Thyroid gland (tissue), 4 donors: ENCODE measurements at regions not wholly inside any gene's neighbourhood (a gene's known extent, or its start where the extent isn't known, plus 50 kb on each side); places are given as distances from the start of the nearest gene placed in this dataset.

Source experiments
- DNase-seq, 2 donors: peaks; one replicate each; pipeline ENCODE4 v3.0.0-alpha.2; 2019
- H3K27ac ChIP-seq, 3 donors: fragments of 200-600 bp; sonication (generic); 1 replicate in 2 of 3; 2 replicates in 1 of 3; pipeline ENCODE4 v1.5.1; 2016 to 2019; ENCODE audit warnings: mild to moderate bottlenecking in 1 of 3, moderate library complexity in 1 of 3
- H3K27me3 ChIP-seq: fragments of 200-600 bp; sonication (generic); one replicate; pipeline ENCODE4 v1.5.1; 2019
- H3K36me3 ChIP-seq, 2 donors: fragments of 200-600 bp; sonication (generic); one replicate each; pipeline ENCODE4 v1.5.1; 2016 to 2019
- H3K4me1 ChIP-seq, 2 donors: fragments of 200-600 bp; sonication (generic); one replicate each; pipeline ENCODE4 v1.5.1; 2017 to 2019
- H3K4me3 ChIP-seq, 3 donors: fragments of 200-600 bp; sonication (generic); replicated peaks in 1 of 3; 1 replicate in 2 of 3; 2 replicates in 1 of 3; pipeline ENCODE4 v1.5.1; 2016; ENCODE audit warnings: mild to moderate bottlenecking in 1 of 3
- H3K9me3 ChIP-seq: fragments of 200-600 bp; sonication (generic); one replicate; pipeline ENCODE4 v1.5.1; 2017
- POLR2A ChIP-seq, 2 donors: fragments of 450-650 bp; IDR thresholded peaks; one replicate each; pipeline ENCODE4 v1.6.1; 2017; ENCODE audit warnings: antibody characterized with exemption in 2 of 2, mild to moderate bottlenecking in 2 of 2, moderate library complexity in 1 of 2
- WGBS, 2 donors: methylation state at CpG; one replicate each; pipeline ENCODE4 v1.1.5; 2017; 5-methylcytosine and 5-hydroxymethylcytosine counted together
- intact Hi-C: fragments of 100-400 bp; cut with DNase I; formaldehyde crosslinking; loops from one replicate; pipeline ENCODE4 v1.15.1; 2023
- TF ChIP-seq, protein P1 (sequence below), 6 experiments: fragments of 200-600 bp in 3 of 6; fragments of 450-650 bp in 3 of 6; sonication (generic) in 3 of 6; IDR thresholded peaks; one replicate each; pipeline ENCODE4 v1.5.1; 2016 to 2019; ENCODE audit warnings: antibody characterized with exemption in 6 of 6, mild to moderate bottlenecking in 2 of 6, inconsistent platforms in 1 of 6, moderate library complexity in 1 of 6

GRCh38 chr1:234769986-234770795 lies 160.2 kb upstream of the IRF2BP2 start:
- Histone ChIP-seq H3K4me3 (no peak overlapping the region), H3K27ac (no peak overlapping the region), H3K27me3 (no peaks in the 10 kb centered on the region), H3K9me3 (no peaks in the 10 kb centered on the region), H3K36me3 (no peaks in the 10 kb centered on the region), H3K4me1 (peaks cover 0 to 19% of the 10 kb centered on the region in 2 donors)
- 79 to 86% methylated on average over 25 of the region's 25 CpGs for WGBS, 2 donors
- intact Hi-C loops, result no loop called here
- TF ChIP-seq, protein P1, sequence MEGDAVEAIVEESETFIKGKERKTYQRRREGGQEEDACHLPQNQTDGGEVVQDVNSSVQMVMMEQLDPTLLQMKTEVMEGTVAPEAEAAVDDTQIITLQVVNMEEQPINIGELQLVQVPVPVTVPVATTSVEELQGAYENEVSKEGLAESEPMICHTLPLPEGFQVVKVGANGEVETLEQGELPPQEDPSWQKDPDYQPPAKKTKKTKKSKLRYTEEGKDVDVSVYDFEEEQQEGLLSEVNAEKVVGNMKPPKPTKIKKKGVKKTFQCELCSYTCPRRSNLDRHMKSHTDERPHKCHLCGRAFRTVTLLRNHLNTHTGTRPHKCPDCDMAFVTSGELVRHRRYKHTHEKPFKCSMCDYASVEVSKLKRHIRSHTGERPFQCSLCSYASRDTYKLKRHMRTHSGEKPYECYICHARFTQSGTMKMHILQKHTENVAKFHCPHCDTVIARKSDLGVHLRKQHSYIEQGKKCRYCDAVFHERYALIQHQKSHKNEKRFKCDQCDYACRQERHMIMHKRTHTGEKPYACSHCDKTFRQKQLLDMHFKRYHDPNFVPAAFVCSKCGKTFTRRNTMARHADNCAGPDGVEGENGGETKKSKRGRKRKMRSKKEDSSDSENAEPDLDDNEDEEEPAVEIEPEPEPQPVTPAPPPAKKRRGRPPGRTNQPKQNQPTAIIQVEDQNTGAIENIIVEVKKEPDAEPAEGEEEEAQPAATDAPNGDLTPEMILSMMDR (IDR thresholded peaks at IDR 0.05), result no peak
- no peak for TF ChIP-seq POLR2A (IDR thresholded peaks at IDR 0.05)
- no peak for DNase-seq

DNA sequence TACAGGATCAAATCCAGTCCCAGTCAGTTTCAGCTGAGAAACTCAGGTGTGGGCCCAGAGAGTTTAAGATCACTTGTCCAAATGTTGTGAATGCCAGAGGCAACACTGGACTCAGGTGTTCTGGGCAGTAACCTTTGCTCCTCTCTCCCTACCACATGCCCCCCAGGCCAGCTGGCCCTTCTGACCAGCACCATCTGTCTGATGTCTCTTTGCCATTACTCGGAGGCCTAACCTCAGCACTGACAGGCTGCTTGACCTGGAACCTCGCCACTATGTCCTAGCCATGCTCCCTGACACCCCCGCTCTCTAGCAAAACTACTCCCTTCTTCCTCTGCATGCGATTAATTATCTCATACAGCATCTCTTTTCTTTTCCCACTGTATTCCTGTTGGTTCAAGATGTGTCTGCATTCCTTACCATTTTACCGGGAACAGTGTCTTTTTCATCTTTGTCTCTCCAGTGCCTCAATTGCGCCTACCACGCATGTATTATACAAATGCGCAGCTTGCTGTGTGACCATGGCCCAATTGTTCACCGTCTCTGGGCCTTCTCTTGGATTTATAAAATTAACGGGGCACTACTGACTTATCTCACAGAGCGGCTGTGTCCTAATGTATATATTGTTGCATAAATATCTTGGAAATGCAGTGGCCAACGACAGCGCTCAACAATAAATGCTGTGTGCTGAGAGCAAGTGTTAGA lies 159.5 kb upstream of the IRF2BP2 start:
- H3K27ac ChIP-seq, result no peak overlapping the region
- DNase-seq, result no peak
- no peak overlapping the region for H3K4me3 ChIP-seq
- no peaks in the 10 kb centered on the region for H3K27me3 ChIP-seq
- TF ChIP-seq, protein P1 (IDR thresholded peaks at IDR 0.05), result no peak
- no peak for TF ChIP-seq POLR2A (IDR thresholded peaks at IDR 0.05)
- H3K36me3 ChIP-seq, result no peaks in the 10 kb centered on the region
- intact Hi-C loops, result no loop called here
- H3K9me3 ChIP-seq, result no peaks in the 10 kb centered on the region
- H3K4me1 ChIP-seq, result peaks cover 0 to 19% of the 10 kb centered on the region in 2 donors
- WGBS, 2 donors, result 93 to 95% methylated on average over 13 of the region's 13 CpGs

DNA sequence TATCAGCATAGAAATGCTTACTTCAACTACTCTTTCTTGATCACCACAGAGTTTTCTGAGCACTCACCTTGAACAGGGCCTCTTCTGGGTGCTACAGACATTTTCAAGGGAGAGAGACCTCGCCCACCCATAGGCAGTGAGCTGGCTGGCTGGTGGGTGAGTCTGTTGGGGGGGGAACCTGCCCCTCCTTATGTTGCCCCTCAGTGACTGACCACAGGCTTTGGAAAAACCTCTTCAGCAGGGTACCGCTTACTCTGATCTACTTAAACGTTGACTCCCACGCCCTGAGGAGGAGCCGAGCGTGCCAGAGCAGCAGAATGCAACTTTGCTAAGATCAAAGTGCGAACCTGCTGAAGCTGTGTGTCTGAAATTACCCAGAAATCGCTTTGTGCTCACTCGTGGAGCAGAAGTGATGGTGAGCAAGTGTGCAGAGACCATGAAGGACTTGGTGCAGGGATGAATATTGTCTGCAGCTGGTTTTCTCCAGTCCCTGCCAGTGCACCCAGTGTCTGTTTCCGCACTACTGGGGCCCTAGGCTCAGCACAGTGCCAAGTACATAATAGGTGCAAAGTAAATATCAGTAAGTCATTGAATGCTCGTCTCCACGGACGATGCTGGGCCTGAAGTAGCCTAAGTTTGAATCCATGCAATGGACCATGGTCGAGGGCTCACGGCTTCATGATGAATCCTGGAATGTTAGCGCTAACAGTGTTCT lies 158.7 kb upstream of the IRF2BP2 start:
- Histone ChIP-seq H3K27ac (no peak overlapping the region), H3K36me3 (no peaks in the 10 kb centered on the region), H3K9me3 (no peaks in the 10 kb centered on the region), H3K4me3 (no peak overlapping the region), H3K27me3 (no peaks in the 10 kb centered on the region), H3K4me1 (peaks cover 0 to 19% of the 10 kb centered on the region in 2 donors)
- 67 to 75% methylated on average over 16 of the region's 16 CpGs for WGBS, 2 donors
- no peak for TF ChIP-seq POLR2A (IDR thresholded peaks at IDR 0.05)
- TF ChIP-seq, protein P1 (IDR thresholded peaks at IDR 0.05), result no peak
- DNase-seq, result no peak
- intact Hi-C loops, result no loop called here

- TF ChIP-seq, protein P1 (IDR thresholded peaks at IDR 0.05), result no peak
Measured at GRCh38 chr1:234768171-234768568, 158.2 kb upstream of the IRF2BP2 start.

More at GRCh38 chr1:234768171-234768568, 158.2 kb upstream of the IRF2BP2 start:
- Histone ChIP-seq H3K27ac (no peak overlapping the region), H3K4me3 (no peak overlapping the region), H3K4me1 (peaks cover 0 to 19% of the 10 kb centered on the region in 2 donors), H3K9me3 (no peaks in the 10 kb centered on the region), H3K36me3 (no peaks in the 10 kb centered on the region), H3K27me3 (no peaks in the 10 kb centered on the region)
- intact Hi-C loops, result no loop called here
- DNase-seq, result no peak
- WGBS, 2 donors, result 76 to 92% methylated on average over 5 of the region's 5 CpGs
